GM12864 (cell line): ENCODE measurements at regions not wholly inside any gene's neighbourhood (a gene's known extent, or its start where the extent isn't known, plus 50 kb on each side); places are given as distances from the start of the nearest gene placed in this dataset.
A peak's percentile ranks its signal among the peaks of the same experiment; 100 is the strongest.

ENCODE experiments used
- DNase-seq: peaks from one replicate; pipeline ENCODE4 v3.0.0-alpha.2; 2011; ENCODE audit warnings: low read depth
- H3K4me3 ChIP-seq: 2 replicates; pipeline ENCODE4 v1.5.1; 2011; ENCODE audit warnings: mild to moderate bottlenecking, low read depth, low read length, control low read depth
- TF ChIP-seq, protein P1 (sequence below): IDR thresholded peaks from 2 replicates; pipeline ENCODE4 v1.5.1; 2011; ENCODE audit warnings: low read depth, mild to moderate bottlenecking, moderate library complexity, low read length, control low read depth, inconsistent platforms; ENCODE audit errors: missing control alignments

DNA sequence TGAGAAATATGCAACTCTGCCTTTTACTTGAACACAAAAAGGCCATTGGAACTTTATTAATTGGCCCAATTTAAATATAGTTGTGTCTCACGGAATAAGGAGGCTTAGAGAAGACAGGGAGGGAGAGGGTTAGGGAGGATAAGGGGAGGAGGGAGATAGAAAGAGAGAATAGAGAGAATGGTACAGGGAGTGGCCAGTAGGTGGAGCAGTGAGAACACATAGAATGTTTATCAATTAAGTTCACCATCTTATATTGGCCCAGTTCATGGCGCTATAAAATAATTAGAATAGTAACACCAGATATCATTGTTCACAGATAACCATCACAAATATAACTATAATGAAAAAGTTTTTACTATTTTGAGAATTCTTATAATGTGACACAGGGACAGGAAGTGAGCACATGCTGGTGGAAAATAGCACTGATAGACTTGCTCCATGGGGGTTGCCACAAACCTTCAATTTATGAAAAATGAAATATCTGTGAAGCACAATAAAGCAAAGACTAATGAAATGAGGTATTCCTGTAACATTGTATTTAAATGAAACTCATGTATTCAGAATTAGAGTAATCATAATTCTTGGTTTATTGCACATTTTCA is 374.1 kb upstream of the MANEA start:
- TF ChIP-seq, protein P1, sequence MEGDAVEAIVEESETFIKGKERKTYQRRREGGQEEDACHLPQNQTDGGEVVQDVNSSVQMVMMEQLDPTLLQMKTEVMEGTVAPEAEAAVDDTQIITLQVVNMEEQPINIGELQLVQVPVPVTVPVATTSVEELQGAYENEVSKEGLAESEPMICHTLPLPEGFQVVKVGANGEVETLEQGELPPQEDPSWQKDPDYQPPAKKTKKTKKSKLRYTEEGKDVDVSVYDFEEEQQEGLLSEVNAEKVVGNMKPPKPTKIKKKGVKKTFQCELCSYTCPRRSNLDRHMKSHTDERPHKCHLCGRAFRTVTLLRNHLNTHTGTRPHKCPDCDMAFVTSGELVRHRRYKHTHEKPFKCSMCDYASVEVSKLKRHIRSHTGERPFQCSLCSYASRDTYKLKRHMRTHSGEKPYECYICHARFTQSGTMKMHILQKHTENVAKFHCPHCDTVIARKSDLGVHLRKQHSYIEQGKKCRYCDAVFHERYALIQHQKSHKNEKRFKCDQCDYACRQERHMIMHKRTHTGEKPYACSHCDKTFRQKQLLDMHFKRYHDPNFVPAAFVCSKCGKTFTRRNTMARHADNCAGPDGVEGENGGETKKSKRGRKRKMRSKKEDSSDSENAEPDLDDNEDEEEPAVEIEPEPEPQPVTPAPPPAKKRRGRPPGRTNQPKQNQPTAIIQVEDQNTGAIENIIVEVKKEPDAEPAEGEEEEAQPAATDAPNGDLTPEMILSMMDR = peak; percentile 69
- no peak for DNase-seq
- H3K4me3 ChIP-seq = no peak overlapping the region

DNA sequence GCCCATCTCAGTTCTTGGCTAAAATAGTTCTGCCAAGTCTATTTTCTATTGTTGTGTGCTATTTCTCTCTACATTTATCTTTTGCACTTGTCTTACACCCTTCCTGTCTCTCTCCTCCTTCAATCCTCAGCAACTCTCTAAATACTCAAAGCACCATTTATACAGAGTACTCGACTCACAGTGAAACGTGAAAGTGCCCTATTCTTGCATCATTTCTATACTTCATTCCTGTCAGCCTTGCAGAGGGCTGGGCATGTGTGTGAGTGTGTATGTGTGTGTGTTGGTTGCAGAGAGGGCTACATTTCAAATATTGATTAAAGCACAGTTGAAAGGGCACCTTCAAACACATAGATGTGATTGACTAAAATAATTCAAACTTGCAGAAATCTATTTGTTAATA is 373.2 kb upstream of the MANEA start:
- TF ChIP-seq, protein P1 = no peak
- H3K4me3 ChIP-seq = no peak overlapping the region
- DNase-seq = no peak

DNA sequence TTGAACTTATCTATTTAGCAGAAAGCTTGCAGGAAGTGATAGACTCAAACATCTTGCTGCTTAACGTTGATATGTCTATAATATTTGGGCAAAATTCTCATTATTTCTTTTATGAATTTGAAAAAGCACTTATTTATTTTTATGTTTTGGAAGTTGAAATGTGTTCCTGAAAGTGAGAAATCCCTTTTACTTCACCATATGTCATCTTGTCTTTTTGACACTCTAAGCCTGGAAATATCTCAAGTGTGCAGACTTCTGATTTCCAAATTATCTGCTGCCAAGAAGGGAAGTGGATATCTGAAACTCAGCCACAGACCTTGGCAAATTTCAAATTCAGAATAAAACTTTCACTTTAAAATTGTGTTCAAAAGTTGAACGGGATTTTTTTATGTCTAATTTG is 368.7 kb upstream of the MANEA start:
- no peak overlapping the region for H3K4me3 ChIP-seq
- TF ChIP-seq, protein P1 = no peak
- DNase-seq = no peak

DNA sequence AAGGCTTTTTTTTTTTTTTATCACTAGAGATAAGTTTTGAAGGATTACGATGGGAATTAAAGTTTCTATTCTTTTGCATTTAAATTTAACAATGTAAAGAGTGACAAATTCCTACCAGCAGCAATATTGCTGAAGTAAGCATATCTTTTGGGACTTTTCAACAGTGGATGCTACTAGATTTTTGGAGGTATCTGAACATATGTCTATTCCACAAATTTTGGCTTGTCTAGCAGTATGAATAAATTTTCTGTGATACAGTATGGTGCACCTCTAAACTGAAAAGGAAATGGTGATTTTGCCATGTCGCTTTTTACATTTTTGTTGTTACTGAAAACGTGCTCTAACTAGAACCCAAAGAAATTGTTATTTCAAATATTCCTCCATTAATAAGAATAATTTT is 368.3 kb upstream of the MANEA start:
- TF ChIP-seq, protein P1 = no peak
- no peak for DNase-seq
- no peak overlapping the region for H3K4me3 ChIP-seq

DNA sequence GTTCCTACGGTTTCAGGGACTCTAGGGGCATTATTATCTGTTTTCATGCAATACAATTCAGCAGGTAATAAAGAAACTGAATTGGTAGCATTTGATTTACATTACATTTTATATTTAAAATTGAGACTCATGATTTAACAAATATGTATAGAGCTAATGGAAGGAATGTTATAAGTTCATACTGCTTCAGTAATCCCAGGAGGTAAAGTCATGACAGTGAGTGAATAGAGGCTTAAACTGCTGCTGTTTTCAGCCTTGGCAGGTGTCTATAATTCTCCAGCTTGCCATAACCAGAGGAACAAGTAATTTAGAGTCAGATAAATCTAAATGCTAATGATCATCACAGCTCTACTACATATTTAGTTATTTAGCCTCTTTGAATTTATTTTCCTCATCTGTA is 360.8 kb upstream of the MANEA start:
- DNase-seq = no peak
- TF ChIP-seq, protein P1 = no peak
- no peak overlapping the region for H3K4me3 ChIP-seq

DNA sequence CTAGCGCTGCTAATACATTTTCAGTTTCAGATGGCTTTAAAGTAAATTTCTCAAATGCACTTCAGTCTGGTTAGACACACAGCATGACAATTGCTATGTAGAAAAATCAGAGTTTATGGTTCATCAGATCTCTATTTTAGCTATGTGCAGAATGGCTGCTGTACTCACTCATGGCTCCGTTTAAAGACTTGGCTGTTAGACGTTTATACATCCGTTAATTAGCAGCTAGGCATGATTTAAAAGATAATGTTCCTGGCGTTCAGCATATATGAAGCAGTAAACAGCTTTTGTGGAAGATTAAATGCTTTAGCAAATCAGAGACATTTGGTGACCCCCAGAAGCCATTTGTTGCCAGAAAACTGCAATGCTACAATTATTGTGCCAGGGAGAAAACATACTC is 350.0 kb upstream of the MANEA start:
- DNase-seq = no peak
- no peak overlapping the region for H3K4me3 ChIP-seq
- TF ChIP-seq, protein P1 = no peak

DNA sequence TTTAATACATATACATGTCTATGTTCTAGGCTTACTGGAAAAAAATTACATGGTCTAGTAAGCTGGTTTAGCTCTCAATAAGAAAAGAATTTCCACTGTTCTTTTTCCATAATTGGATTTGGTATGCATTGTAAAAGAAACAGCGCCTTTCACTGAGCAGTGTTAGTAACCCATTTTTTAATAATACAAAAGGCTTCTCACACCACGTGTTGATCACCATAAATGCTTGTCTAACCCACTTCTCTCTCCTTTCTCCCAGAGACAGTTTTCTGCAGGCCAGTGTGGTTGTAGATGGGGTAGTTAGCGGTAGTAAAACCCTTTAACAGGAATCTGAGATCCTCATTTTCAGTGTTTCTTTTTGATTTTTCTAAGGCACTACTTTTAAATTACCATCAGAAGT is 348.7 kb upstream of the MANEA start:
- TF ChIP-seq, protein P1 = no peak
- no peak for DNase-seq
- no peak overlapping the region for H3K4me3 ChIP-seq
